ENCODE measurements at regions not wholly inside any gene's neighbourhood (a gene's known extent, or its start where the extent isn't known, plus 50 kb on each side); places are given as distances from the start of the nearest gene placed in this dataset.
"Not testable (repeated sequence)": the region's sequence is repeated elsewhere in the genome, so short reads cannot be mapped to it uniquely, and the experiment has no call there.

DNA sequence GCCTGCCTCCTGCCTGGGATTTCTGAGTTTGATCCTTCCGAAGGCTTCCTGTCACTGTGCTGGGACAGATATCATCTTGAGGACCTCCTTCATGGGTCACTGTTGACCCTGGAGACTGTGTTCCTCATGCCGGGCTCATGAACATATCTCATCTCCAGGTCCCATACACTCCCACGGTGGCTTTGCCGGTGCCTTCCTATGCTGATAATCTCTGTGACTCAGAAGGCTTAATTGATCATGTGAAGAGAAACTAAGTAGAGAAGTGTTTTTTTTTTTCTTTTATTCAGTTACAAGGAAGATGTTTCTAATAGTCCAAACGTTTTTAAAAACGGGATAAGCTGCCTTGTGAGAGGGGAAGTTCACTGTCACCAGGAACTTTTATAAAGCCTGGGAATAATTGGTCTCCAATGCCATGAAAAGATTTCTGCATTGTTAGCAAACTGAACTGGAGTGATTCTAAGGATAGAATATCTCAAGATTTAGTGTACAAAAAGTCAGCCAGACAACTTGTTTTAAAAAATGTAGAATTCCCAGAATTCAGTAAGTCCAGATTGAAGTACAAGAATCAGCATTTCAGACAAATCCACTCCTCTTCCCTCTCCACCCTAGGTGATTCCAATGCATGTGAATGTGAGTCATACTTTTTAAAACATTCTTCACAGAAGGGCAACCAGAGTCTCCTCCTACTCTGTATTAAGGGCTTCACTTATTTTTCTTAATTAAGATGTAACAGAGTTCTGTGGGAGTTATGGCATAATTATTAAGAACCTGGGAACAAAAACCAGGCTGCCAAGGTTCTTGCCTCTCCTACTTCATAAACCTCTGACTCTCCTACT is 139.8 kb upstream of the LGR5 start:
- no peak overlapping the region for H3K4me3 ChIP-seq (ENCODE audit: low read length)

DNA sequence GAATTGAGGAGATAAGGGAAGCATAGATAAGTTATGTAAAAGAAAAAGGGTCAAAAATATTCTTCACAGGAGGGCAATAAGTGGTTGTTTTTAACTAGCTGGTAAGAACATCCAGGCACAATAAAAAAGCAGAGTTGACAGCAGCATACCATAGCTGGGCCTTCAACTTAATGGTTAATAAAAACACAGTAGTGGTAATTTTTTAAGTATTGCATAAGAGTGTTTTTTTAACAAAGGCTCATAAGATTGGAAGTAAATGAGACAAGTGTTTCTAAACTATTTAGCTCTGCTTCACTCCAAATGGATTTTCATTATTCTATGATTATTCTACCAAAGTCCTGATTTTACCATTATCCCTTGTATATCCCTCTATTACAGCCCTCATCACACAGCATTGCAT is 140.1 kb upstream of the TSPAN8 start:
- H3K4me3 ChIP-seq (ENCODE audit: low read length), result no peak overlapping the region
- H3K4me1 ChIP-seq (ENCODE audit: insufficient read depth, low read length), result no peaks in the 10 kb centered on the region
- H3K9ac ChIP-seq (ENCODE audit: low read depth, low read length), result no peak overlapping the region
- H3K9me3 ChIP-seq (ENCODE audit: insufficient read depth, low read depth, low read length), result 0 out of 2 replicates have a peak, but pooled peaks cover 2% of the 10 kb centered on the region
- no peaks in the 10 kb centered on the region for H3K27me3 ChIP-seq (ENCODE audit: insufficient read depth, low read length)
- H3K36me3 ChIP-seq (ENCODE audit: insufficient read depth, low read length), result no peaks in the 10 kb centered on the region
- H3K27ac ChIP-seq (ENCODE audit: low read depth, low read length), result no peak overlapping the region

More for the DNA sequence above, 139.8 kb upstream of the LGR5 start:
- no peaks in the 10 kb centered on the region for H3K4me1 ChIP-seq (ENCODE audit: insufficient read depth, low read length)
- H3K27me3 ChIP-seq (ENCODE audit: insufficient read depth, low read length), result no peaks in the 10 kb centered on the region
- H3K27ac ChIP-seq (ENCODE audit: low read depth, low read length), result no peak overlapping the region
- no peak overlapping the region for H3K9ac ChIP-seq (ENCODE audit: low read depth, low read length)
- no peaks in the 10 kb centered on the region for H3K36me3 ChIP-seq (ENCODE audit: insufficient read depth, low read length)
- H3K9me3 ChIP-seq (ENCODE audit: insufficient read depth, low read depth, low read length), result no peaks in the 10 kb centered on the region
- 93% methylated on average over 6 of the region's 6 CpGs for WGBS

DNA sequence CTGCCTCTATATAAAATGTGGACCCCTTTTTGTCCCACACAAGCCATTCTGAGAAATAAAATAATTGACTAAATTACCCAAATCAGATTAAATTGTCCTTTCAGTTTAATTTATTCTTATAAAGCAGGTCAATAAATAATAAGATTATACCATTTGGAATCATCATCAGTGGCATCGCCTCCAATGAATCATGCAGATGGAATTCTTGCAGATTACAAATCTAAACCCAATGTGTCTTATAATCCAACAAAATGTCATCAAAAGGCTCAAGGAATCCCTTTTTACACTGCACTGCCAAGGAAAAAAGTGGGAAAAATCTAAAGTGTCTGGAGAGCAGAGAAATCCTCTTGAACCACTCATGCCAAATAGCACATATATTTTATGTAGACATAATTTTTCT is 138.2 kb upstream of the TSPAN8 start:
- Histone ChIP-seq H3K27me3 (ENCODE audit: insufficient read depth, low read length) (no peaks in the 10 kb centered on the region), H3K4me3 (ENCODE audit: low read length) (no peak overlapping the region), H3K27ac (ENCODE audit: low read depth, low read length) (no peak overlapping the region), H3K9ac (ENCODE audit: low read depth, low read length) (no peak overlapping the region), H3K36me3 (ENCODE audit: insufficient read depth, low read length) (no peaks in the 10 kb centered on the region), H3K9me3 (ENCODE audit: insufficient read depth, low read depth, low read length) (peaks cover 16% of the 10 kb centered on the region), H3K4me1 (ENCODE audit: insufficient read depth, low read length) (no peaks in the 10 kb centered on the region)
- WGBS, result 100% methylated on average over 1 of the region's 1 CpG

DNA sequence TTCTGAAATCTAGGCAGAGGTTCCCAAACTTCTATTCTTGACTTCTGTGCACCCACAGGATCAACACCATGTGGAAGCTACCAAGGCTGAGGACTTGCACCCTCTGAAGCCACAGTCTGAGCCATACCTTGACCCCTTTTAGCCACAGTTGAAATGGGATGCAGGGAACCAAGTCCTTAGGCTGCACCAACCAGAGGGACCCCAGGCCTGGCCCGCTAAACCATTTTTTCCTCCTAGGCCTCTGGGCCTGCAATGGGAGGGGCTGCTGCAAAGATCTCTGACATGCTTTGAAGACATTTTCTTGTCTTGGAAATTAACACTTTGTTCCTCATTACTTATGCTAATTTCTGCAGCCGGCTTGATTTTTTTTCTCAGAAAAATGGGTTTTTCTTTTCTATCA is 133.9 kb upstream of the TSPAN8 start:
- H3K9me3 ChIP-seq (ENCODE audit: insufficient read depth, low read depth, low read length), result peaks cover 23% of the 10 kb centered on the region
- H3K36me3 ChIP-seq (ENCODE audit: insufficient read depth, low read length), result no peaks in the 10 kb centered on the region
- H3K9ac ChIP-seq (ENCODE audit: low read depth, low read length), result no peak overlapping the region
- 97% methylated on average over 2 of the region's 2 CpGs for WGBS
- H3K27ac ChIP-seq (ENCODE audit: low read depth, low read length), result no peak overlapping the region
- H3K4me3 ChIP-seq (ENCODE audit: low read length), result no peak overlapping the region
- H3K4me1 ChIP-seq (ENCODE audit: insufficient read depth, low read length), result no peaks in the 10 kb centered on the region
- no peaks in the 10 kb centered on the region for H3K27me3 ChIP-seq (ENCODE audit: insufficient read depth, low read length)

DNA sequence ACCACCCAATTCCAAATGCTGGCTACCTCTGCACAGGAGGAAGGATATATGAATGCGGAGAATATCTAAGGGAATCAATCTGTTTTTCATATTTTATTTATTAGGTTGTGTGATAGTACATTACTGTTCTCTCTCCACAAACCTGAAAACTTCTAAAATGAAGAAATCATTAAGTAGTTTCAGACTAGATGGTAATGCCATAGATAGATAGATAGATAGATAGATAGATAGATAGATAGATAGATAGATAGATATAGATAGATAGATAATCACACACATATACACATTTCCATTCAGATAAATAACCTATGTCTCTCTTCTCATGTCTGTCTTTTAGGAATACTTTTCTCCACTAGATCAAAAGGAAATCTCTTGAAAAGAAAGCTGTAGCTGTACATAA is 126.1 kb upstream of the TSPAN8 start:
- Histone ChIP-seq H3K27me3 (ENCODE audit: insufficient read depth, low read length) (no peaks in the 10 kb centered on the region), H3K9me3 (ENCODE audit: insufficient read depth, low read depth, low read length) (no peaks in the 10 kb centered on the region), H3K36me3 (ENCODE audit: insufficient read depth, low read length) (no peaks in the 10 kb centered on the region), H3K27ac (ENCODE audit: low read depth, low read length) (no peak overlapping the region), H3K9ac (ENCODE audit: low read depth, low read length) (no peak overlapping the region), H3K4me1 (ENCODE audit: insufficient read depth, low read length) (peaks cover 10% of the 10 kb centered on the region; the same call in 1 of the 2 replicates), H3K4me3 (ENCODE audit: low read length) (no peak overlapping the region)
- no CpG with 5 or more reads among the region's 1 CpG for WGBS

DNA sequence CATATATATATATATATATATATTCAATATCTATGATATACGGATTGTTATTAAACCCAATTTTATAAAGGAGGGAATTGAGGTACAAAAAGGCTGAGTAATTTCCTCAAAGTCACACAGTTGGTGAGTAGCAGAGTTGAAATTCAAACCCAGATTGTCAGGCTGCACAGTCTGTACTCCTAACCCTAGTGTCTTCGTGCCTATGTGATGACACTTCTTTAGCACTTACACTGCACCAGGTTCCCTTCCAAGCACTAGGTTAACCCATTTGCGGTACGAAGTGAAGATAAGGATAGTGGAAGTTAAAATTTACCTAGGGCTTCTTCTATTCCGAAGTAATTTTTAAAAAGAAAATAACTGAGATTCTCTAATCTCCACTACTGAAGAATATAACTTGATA is 125.1 kb upstream of the TSPAN8 start:
- no peaks in the 10 kb centered on the region for H3K27me3 ChIP-seq (ENCODE audit: insufficient read depth, low read length)
- peaks cover 10% of the 10 kb centered on the region; the same call in 1 of the 2 replicates for H3K4me1 ChIP-seq (ENCODE audit: insufficient read depth, low read length)
- no peak overlapping the region for H3K9ac ChIP-seq (ENCODE audit: low read depth, low read length)
- H3K36me3 ChIP-seq (ENCODE audit: insufficient read depth, low read length), result no peaks in the 10 kb centered on the region
- WGBS, result 88% methylated on average over 1 of the region's 5 CpGs
- no peak overlapping the region for H3K27ac ChIP-seq (ENCODE audit: low read depth, low read length)
- no peak overlapping the region for H3K4me3 ChIP-seq (ENCODE audit: low read length)
- H3K9me3 ChIP-seq (ENCODE audit: insufficient read depth, low read depth, low read length), result no peaks in the 10 kb centered on the region

DNA sequence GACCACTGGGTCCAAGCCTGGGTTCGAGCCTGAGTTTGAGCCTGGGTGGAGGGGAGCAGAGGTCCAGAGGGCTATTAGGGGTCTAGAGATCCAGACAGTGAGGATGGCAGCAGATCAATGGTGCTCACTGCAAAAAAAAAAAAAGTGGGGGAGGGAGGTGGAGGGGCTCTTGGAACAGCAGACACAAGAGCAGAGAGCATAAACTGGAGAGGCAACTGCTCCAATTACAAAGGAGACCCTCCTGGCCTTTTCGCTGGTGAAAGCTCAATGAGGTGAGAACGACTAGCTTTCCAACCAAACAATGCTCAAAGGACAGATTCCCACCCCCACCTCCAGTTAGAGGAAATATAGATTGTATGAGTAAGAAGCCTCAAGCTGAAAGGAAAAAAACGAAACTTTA is 124.2 kb upstream of the TSPAN8 start:
- no peaks in the 10 kb centered on the region for H3K27me3 ChIP-seq (ENCODE audit: insufficient read depth, low read length)
- H3K9me3 ChIP-seq (ENCODE audit: insufficient read depth, low read depth, low read length), result no peaks in the 10 kb centered on the region
- peaks cover 10% of the 10 kb centered on the region; the same call in 1 of the 2 replicates for H3K4me1 ChIP-seq (ENCODE audit: insufficient read depth, low read length)
- WGBS, result 65% methylated on average over 4 of the region's 4 CpGs
- no peaks in the 10 kb centered on the region for H3K36me3 ChIP-seq (ENCODE audit: insufficient read depth, low read length)
- no peak overlapping the region for H3K27ac ChIP-seq (ENCODE audit: low read depth, low read length)
- H3K4me3 ChIP-seq (ENCODE audit: low read length), result no peak overlapping the region
- no peak overlapping the region for H3K9ac ChIP-seq (ENCODE audit: low read depth, low read length)

DNA sequence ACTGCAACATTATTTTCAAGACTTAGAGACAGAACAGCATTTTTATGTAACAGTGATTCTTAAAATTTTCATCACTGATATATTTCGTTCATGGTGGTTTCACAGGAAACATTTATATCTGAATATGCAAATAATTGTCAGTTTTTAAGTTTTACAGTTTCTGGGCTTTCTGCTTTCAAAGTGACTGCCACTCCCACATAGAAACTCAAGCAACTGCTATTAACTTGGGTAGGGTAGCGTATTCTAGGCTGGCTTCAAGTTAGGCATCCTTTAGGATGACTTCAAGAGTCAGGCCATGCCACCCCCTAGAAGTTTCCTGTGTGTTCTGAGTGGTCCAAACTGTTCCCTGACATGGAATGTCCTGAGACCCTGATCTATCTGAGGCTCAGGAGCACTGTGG is 123.6 kb upstream of the TSPAN8 start:
- WGBS, result 100% methylated on average over 1 of the region's 2 CpGs
- no peak overlapping the region for H3K4me3 ChIP-seq (ENCODE audit: low read length)
- H3K9ac ChIP-seq (ENCODE audit: low read depth, low read length), result no peak overlapping the region
- peaks cover 10% of the 10 kb centered on the region; the same call in 1 of the 2 replicates for H3K4me1 ChIP-seq (ENCODE audit: insufficient read depth, low read length)
- no peaks in the 10 kb centered on the region for H3K9me3 ChIP-seq (ENCODE audit: insufficient read depth, low read depth, low read length)
- H3K36me3 ChIP-seq (ENCODE audit: insufficient read depth, low read length), result no peaks in the 10 kb centered on the region
- no peaks in the 10 kb centered on the region for H3K27me3 ChIP-seq (ENCODE audit: insufficient read depth, low read length)
- H3K27ac ChIP-seq (ENCODE audit: low read depth, low read length), result no peak overlapping the region

DNA sequence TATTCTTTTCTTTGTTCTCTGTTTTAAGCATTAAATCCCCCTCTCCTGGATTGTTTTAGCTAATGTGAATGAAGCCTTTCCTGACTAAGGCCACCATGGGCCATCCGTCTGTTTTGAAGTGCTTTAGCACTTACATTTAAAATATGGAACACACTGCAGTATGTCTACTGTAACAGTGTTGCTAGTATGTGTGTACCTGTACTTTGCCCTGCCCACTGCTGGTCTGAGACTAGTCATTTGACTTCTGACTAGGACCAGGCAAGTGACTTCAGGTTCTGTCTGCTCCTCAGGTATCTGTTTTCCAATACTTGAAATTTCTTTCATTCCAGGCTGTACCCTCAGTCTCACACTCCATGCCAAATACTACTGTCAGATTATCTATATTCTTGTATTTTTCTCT is 120.1 kb upstream of the TSPAN8 start:
- Histone ChIP-seq H3K4me3 (ENCODE audit: low read length) (no peak overlapping the region), H3K27ac (ENCODE audit: low read depth, low read length) (no peak overlapping the region), H3K9ac (ENCODE audit: low read depth, low read length) (no peak overlapping the region), H3K36me3 (ENCODE audit: insufficient read depth, low read length) (no peaks in the 10 kb centered on the region), H3K9me3 (ENCODE audit: insufficient read depth, low read depth, low read length) (no peaks in the 10 kb centered on the region), H3K4me1 (ENCODE audit: insufficient read depth, low read length) (peaks cover 10% of the 10 kb centered on the region; the same call in 1 of the 2 replicates), H3K27me3 (ENCODE audit: insufficient read depth, low read length) (no peaks in the 10 kb centered on the region)
- WGBS, result 100% methylated on average over 1 of the region's 1 CpG

DNA sequence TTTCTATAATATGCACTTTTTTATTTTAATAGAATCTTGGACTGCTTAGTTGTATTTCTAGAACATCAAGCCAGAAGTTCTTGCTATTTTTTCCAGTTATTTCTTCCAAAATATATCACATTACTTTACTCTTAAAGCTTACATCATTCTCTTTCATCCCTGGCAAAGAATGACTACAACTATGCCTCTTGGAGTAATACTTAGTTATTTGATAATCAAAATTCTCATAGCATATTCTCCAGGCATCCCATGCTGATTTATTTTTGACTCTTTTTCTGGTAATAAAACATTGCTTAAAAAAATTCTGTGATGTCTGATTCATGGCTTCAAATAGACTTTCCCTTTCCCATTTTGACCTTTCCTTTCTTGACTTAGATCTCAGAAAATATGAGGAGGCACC is 118.7 kb upstream of the TSPAN8 start:
- no peak overlapping the region for H3K9ac ChIP-seq (ENCODE audit: low read depth, low read length)
- H3K27me3 ChIP-seq (ENCODE audit: insufficient read depth, low read length), result no peaks in the 10 kb centered on the region
- no peaks in the 10 kb centered on the region for H3K4me1 ChIP-seq (ENCODE audit: insufficient read depth, low read length)
- H3K9me3 ChIP-seq (ENCODE audit: insufficient read depth, low read depth, low read length), result no peaks in the 10 kb centered on the region
- no peak overlapping the region for H3K27ac ChIP-seq (ENCODE audit: low read depth, low read length)
- H3K36me3 ChIP-seq (ENCODE audit: insufficient read depth, low read length), result no peaks in the 10 kb centered on the region
- H3K4me3 ChIP-seq (ENCODE audit: low read length), result no peak overlapping the region

DNA sequence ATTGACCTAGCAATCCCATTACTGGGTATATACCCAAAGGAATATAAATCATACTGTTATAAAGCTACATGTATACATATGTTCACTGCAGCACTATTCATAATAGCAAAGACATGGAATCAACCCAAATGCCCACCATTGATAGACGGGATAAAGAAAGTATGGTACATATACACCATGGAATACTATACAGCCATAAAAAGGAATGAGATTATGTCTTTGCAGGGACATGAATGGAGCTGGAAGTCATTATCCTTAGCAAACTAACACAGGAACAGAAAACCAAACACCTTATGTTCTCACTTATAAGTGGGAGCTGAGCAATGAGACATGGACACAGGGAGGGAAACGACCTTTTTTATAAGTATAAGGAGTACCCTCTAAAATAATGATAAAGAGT is 113.0 kb upstream of the TSPAN8 start:
- H3K4me3 ChIP-seq (ENCODE audit: low read length); H3K27ac ChIP-seq (ENCODE audit: low read depth, low read length); H3K9me3 ChIP-seq (ENCODE audit: insufficient read depth, low read depth, low read length); H3K27me3 ChIP-seq (ENCODE audit: insufficient read depth, low read length); H3K36me3 ChIP-seq (ENCODE audit: insufficient read depth, low read length); H3K4me1 ChIP-seq (ENCODE audit: insufficient read depth, low read length); H3K9ac ChIP-seq (ENCODE audit: low read depth, low read length): not testable (repeated sequence)
- no CpG with 5 or more reads among the region's 2 CpGs for WGBS

DNA sequence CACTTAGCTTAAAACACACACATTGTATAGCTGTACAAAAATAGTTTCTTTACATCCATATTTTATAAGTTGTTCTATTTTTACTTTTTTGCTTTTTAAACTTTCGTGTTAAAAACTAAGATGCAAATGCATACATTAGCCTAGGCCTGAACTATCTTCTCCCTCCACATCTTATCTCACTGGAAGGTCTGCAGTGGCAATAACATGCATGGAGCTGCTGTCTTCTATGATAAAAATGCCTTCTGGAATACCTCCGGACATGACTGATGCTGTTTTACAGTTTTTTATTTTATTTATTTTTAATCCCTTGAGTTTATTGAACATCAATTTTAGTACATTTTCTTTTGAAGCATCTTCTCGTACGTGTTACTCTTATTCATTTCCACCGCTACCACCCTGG is 112.3 kb upstream of the TSPAN8 start:
- Histone ChIP-seq H3K4me3 (ENCODE audit: low read length) (no peak overlapping the region), H3K36me3 (ENCODE audit: insufficient read depth, low read length) (no peaks in the 10 kb centered on the region), H3K9ac (ENCODE audit: low read depth, low read length) (no peak overlapping the region), H3K9me3 (ENCODE audit: insufficient read depth, low read depth, low read length) (no peaks in the 10 kb centered on the region), H3K4me1 (ENCODE audit: insufficient read depth, low read length) (no peaks in the 10 kb centered on the region), H3K27me3 (ENCODE audit: insufficient read depth, low read length) (no peaks in the 10 kb centered on the region), H3K27ac (ENCODE audit: low read depth, low read length) (no peak overlapping the region)
- 100% methylated on average over 1 of the region's 5 CpGs for WGBS

Measured in HUES64 (cell line).